ENCODE measurements at regions not wholly inside any gene's neighbourhood (a gene's known extent, or its start where the extent isn't known, plus 50 kb on each side); places are given as distances from the start of the nearest gene placed in this dataset.

- TF ChIP-seq CTCF (IDR thresholded peaks at IDR 0.05) (no peak), POLR2A (IDR thresholded peaks at IDR 0.05) (no peak)
Measured at GRCh38 chr5:52504584-52505240, 283.0 kb upstream of the ITGA1 start.
